ENCODE measurements at regions not wholly inside any gene's neighbourhood (a gene's known extent, or its start where the extent isn't known, plus 50 kb on each side); places are given as distances from the start of the nearest gene placed in this dataset.
"Not testable (repeated sequence)": the region's sequence is repeated elsewhere in the genome, so short reads cannot be mapped to it uniquely, and the experiment has no call there.

GRCh38 chr4:188661502-188661901 lies 522.3 kb downstream of the TRIML1 start:
- no peak for DNase-seq (ENCODE audit: low read depth)

DNA sequence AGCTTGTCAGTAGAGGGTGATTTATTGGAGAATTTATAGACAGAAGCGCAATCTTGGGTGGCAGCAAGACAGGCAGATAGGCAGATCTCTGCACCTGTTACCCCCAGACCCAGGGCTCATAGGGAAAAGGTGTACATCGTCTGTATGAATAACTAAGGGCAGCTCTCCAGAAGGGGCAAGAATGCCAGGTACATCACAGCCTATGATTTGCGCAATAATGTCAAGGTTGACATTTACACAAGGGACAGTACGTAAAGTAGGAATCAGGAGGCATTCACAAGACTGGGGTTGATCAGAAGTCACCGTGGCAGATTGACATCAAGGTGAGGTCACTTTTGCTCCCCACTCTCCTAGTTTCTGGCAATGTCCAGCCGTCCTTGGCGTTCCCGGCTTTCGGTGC lies 524.1 kb downstream of the TRIML1 start:
- no peak for DNase-seq (ENCODE audit: low read depth)

- DNase-seq (ENCODE audit: low read depth): no peak
These were observed 526.5 kb downstream of the TRIML1 start for GRCh38 chr4:188665491-188666457.

DNA sequence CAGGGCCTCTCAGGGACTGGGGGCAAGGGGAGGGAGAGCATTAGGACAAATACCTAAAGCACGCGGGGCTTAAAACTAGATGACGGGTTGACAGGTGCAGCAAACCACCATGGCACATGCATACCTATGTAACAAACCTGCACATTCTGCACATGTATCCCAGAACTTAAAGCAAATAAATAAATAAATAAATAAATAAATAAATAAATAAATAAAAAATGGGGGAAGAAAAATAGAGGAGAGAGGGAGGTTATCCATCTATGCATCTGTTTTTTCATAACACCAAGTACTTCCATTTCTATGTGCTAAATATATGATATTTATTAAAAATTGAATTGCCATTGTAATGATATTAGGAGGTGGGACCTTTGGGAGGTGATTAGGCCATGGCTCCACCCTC lies 539.5 kb downstream of the TRIML1 start:
- not testable (repeated sequence) for DNase-seq (ENCODE audit: low read depth)

DNA sequence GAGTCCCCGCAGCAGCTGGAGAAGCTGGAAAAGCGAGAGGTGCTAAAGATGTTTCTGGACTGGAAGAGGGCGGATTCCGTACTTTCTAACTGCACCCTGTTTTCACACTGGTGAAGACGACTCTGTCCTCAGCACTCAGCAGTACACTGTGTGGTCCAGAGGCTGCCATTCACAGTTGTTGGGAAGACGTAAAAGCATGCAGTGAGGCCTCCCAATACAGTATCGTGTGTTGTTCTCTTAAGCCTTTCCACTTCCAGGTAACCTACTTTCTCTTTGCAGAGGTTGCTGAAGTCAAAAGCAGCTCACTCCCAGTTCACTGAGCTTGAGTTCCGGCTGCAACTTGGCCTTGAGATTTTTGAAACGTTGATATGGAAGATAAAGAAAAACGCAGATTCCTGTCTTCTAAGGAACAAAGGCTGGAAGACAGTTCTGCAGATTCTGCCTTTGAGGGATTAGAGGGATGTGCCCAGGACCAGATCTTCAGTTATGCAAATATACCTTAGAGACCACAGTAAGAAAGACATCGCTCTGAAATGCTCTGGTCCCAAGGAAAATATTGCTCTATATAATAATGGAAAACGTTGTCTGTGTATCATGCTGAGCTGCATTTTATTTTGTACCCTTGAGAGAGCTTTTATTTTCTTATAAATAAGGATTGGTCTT lies 540.9 kb downstream of the TRIML1 start:
- DNase-seq (ENCODE audit: low read depth): no peak

DNA sequence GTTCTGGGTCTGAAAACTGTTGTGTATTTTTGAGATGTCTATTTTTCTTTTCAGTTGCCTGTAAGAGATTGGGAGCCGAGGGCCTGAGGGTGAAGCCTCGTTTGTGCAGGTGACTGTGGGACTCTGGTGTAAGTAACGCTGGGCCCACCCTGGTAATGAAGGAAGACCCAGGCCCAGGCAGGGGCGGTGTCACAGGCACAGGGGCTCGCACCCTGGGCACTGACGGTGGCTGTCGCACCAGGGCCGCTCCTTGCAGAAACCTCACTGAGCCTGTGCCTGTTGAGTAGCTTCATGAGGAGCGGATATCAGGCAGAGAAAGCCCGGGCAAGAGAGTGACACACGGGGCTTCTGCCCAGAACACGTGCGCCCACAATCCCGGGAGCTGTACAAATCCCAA lies 541.4 kb downstream of the TRIML1 start:
- no peak for DNase-seq (ENCODE audit: low read depth)

GRCh38 chr4:188682321-188682720 lies 543.1 kb downstream of the TRIML1 start:
- no peak for DNase-seq (ENCODE audit: low read depth)

- DNase-seq (ENCODE audit: low read depth): no peak
These were observed 544.3 kb downstream of the TRIML1 start for GRCh38 chr4:188683571-188683970.

DNA sequence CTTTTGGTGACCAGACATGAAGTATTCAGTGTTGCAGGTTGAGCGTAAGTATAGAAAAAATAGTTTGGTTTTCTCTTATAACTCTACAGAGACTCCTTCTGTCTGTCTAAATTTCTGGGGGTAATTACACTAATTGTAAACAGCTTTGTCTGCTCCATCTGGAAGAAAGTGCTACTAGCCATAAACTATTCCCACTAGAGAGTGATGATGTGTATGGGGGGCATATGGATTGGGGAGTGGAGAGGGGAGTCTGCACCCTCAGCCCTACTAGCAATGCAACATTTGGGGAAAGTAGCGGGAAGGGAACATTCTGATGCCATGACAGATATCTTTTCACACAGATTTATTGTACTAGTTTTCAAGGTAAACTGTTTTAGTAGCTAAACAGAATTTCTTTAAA lies 549.7 kb downstream of the TRIML1 start:
- DNase-seq (ENCODE audit: low read depth): no peak

- peak; percentile 56 for DNase-seq (ENCODE audit: low read depth)
These were observed 552.6 kb downstream of the TRIML1 start for GRCh38 chr4:188691811-188692210.

GRCh38 chr4:188695261-188695660 lies 556.0 kb downstream of the TRIML1 start:
- no peak for DNase-seq (ENCODE audit: low read depth)

- DNase-seq (ENCODE audit: low read depth): no peak
These were observed 558.0 kb downstream of the TRIML1 start for GRCh38 chr4:188697243-188697642.

DNA sequence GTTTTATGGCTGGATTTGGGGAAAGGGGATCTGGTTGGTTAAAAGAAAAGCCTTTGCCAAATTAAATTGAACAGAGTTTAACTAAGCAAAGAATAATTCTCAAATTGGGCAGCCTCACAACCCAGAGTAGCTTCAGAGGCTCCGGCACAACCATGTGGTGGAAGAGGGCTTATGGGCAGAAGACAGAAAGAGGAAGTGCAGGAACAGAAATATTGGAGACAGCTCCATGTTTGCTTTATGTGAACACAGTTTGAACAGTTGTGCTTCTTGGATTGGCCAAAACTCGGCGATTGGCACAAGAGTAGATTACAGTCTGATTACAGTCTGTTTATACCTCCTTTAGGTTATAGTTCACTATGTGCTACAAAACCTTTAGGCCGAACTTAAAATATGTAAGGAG lies 562.7 kb downstream of the TRIML1 start:
- DNase-seq (ENCODE audit: low read depth): no peak

DNA sequence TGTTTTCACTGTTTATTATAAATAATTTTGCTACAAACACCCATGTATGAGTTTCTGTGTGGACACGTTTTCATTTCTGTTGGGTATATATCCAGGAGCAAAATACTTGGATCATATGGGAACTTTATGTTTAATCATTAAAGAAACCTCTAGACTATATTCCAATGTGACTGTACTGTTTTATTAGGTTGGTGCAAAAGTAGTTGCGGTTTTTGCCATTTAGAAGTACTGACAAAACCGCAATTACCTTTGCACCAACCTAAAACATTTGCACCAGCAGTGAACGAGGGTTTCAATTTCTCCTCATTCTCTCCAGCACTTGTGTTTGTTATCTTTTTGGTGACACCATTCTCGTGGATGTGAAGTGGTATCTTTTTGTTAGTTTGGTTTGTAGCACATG lies 565.0 kb downstream of the TRIML1 start:
- no peak for DNase-seq (ENCODE audit: low read depth)

- DNase-seq (ENCODE audit: low read depth): no peak
These were observed 567.8 kb downstream of the TRIML1 start for GRCh38 chr4:188707036-188707435.

DNA sequence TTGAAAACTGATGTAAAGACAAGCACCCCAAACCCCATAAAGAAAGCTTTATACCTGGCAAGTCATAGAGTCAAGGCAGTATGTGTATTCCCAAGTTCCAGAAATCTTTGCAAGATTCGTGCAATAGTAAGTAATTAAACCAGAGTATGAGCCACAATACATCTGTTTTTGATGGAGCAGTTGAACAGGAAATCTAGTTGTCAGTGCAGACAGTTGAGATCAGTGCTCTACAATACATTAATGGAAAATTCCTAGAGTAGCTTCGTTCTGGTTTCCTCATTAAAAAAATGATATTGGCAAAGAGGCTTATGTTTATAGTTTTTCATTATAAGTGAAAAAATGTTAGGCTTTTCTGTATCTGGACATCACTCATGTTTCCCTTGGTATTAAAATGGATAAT lies 575.3 kb downstream of the TRIML1 start:
- DNase-seq (ENCODE audit: low read depth): no peak

DNA sequence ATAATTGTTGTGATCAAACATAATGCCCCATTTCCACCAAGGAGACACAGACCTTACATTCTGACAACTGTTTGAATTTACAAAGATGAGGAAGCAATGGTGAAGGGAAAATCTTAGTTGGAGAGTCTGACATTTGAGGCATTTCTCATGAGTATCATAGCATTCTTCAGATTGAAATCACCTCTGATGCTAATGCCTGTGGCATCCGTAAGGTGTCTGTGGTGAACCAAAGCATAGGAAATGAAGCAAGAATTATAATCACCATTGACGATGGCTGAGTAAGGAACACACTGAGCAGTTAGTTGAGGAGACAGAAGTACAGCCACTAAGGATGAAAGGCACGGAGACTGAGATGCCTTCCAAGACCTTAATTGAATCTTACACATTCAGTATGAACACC lies 575.7 kb downstream of the TRIML1 start:
- peak; percentile 56 for DNase-seq (ENCODE audit: low read depth)

DNA sequence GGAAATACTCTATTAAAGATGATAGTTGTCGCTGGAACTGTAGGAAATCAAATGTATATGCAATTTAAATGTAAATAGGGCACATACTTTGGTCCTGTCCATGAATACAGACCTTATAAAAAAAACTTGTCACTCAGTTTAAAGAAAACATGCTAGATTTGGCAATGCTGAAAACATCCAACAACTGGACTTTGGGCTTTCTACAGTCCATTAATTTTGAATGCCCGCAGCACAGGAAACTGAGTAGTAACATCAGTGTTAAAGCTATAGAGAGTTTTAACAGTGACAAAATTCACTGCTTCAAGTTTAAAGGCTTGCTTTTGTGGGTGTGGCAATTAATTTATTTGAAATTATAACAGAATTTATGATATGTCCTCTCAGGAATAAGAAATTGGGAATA lies 578.4 kb downstream of the TRIML1 start:
- DNase-seq (ENCODE audit: low read depth): no peak

- no peak for DNase-seq (ENCODE audit: low read depth)
These were observed 580.6 kb downstream of the TRIML1 start for GRCh38 chr4:188719794-188720193.

- no peak for DNase-seq (ENCODE audit: low read depth)
These were observed 583.7 kb downstream of the TRIML1 start for GRCh38 chr4:188722911-188723310.

DNA sequence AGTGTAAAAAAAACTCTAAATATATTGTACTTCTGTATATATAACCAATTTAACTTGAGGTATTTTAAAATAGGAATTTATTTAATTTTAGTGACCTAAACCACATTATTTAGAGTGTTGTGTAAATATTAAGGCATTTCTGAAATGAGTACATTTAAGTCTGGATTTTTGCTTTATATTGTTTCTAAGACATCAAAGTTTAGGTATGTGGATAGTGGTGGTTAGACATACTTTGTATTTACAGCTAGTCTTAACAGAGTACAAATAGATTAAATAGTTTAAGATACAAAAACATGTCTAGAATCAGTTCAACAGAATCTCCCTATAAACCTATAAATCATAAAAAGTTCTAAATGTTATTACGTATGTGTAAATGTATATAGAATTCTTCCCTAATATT lies 588.5 kb downstream of the TRIML1 start:
- DNase-seq (ENCODE audit: low read depth): no peak

DNA sequence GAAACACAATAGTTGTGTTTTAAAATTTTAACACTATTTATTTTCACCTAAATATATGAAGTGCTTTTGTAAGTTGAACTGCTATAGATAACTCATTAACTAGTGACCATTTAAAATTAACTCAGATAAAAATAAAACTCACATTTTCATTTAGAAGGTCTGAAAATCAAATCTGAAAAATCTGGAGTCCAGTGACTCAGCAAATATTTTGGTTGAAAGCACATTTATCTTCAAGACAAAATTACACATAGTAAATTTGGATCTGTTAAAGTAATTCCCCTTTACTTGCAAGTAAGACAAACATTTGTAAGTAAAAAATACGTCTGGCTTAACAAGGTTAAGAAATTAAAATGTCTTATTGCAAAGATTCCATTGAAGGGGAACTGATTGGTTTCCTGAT lies 589.1 kb downstream of the TRIML1 start:
- DNase-seq (ENCODE audit: low read depth): no peak

GRCh38 chr4:188732131-188732530 lies 592.9 kb downstream of the TRIML1 start:
- DNase-seq (ENCODE audit: low read depth): no peak

Data from M059J (cell line).